CD4-positive, alpha-beta T cell treated with Interleukin-17A for 4 hours (primary cell): ENCODE measurements at regions not wholly inside any gene's neighbourhood (a gene's known extent, or its start where the extent isn't known, plus 50 kb on each side); places are given as distances from the start of the nearest gene placed in this dataset.
"Not testable (repeated sequence)": the region's sequence is repeated elsewhere in the genome, so short reads cannot be mapped to it uniquely, and the experiment has no call there.

ENCODE experiments used
- DNase-seq: peaks from one replicate; pipeline ENCODE4 v3.0.0-alpha.2; 2020; ENCODE audit warnings: mixed read lengths

DNA sequence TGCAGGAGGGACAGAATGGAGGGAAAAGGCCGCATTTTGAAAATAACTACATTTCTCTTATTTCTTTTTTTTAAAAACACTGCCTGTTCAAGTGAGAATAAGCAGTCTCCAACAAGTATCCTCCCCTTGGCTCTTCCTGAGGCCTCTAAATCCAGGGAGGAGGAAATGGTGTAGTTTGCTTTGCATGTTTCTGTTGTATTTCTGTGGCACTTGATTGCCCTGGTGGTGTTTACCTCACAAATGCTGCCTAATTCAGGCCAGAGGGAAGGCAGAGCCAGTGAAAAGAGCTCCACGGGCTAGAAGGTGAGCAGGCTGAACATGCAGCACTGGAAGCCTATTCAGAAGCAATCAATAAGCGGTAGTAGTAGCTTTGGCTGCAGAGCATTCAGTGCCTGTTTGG is 149.3 kb upstream of the ATP11B start:
- no peak for DNase-seq

DNA sequence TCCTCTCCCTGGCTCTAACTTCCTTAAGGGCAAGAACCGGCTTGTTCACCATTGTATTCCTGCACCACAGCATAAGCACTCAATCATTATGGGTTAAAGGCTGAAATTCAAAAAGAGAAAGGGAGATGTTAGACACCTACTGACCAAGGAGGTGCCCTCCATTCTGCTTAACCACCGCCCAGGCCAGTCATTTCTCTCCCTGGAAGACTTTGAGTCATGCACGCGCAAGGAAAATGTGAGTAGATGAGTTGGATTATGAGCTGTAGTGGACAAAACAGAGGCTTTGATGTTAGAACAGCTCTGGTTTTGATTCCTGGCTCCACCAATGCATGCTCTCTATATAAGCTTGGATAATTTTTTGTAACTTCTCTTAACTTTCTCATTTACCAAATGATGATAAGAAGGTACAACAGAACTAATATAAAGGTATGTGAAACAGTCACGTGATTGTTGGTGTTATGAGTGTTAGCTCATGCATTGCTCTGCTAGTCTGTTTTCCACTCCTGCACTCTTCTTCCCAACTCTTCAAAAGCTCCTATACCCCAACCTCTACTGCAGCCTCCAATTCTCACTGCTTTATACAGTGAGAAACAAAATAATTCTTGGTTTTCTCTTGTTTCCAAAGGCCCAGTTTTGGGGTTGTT is 148.4 kb upstream of the ATP11B start:
- DNase-seq = no peak

DNA sequence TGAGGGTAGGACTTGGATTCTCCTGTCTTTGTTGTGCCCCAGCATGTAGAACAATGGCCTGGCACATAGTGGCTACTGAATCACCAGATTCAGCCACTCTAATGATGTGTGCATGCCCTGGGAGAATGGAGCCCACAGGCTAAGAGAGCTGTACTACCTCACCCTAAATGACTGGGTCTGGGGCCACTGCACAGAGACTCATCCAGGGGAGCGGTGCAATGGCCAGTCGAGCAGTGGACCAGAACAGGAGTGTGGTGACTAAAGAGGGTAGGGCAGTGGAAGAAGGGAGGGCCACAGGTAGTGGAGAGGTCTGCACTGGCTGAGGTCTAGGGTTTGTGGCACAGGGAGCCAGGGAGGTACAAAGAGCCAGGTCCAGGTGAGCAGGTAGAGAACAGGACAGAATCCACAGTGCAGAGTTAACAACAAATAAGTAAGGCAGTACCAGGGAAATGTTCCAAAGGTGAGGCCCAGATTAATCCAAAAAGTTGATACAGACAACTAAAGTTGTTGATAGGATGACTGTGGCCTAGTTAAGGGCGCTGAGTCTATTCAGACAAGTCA is 142.7 kb upstream of the ATP11B start:
- no peak for DNase-seq

DNA sequence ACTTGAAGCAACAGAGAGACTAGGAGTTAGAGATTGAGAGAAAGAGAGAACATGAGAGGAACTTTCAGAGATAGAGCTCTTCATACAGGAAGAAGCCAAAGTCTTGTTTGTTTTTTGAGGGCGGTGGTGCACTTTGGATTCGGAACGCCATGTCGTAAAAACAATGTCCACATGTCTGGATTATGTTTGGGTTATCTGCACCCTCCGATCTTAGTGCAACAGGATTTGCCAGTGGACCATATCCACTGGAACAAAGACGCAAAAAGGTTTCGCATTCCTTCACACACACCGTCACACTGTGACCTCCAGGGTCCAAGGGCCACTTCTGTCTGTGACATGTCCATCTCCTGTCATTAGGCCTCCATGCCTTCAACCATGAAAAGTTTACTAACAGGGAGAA is 141.8 kb upstream of the ATP11B start:
- no peak for DNase-seq

DNA sequence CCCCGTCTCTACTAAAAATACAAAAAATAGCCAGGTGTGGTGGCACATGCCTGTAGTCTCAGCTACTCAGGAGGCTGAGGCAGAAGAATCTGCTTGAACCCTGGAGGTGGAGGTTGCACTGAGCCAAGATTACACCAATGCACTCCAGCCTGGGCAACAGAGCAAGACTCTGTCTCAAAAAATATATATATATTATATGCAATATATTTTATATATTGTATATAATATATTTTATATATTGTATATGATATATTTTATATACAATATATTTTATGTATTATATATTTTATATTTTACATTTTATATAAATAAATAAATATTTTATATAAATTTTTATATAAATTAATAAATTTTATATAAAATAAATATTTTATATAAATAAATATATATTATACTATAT is 140.2 kb upstream of the ATP11B start:
- DNase-seq = not testable (repeated sequence)

DNA sequence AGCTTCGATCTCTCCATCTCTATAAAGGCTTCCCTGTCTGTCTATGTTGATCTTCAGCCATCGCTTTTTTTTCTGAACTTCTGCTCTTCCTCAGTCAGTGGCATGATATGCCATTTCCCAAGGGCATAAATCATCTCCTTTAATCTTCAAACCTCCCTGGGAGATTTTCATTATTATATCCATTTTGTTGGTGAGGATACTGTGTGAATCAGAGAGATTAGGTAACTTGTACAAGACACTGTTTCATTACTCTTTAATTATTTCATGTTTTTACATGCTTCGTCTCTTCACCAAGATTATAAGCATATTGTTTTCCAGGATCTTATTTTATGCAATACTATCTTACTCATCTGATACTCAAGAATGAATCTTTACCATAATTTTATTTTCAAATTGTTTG is 124.8 kb upstream of the ATP11B start:
- DNase-seq = no peak

DNA sequence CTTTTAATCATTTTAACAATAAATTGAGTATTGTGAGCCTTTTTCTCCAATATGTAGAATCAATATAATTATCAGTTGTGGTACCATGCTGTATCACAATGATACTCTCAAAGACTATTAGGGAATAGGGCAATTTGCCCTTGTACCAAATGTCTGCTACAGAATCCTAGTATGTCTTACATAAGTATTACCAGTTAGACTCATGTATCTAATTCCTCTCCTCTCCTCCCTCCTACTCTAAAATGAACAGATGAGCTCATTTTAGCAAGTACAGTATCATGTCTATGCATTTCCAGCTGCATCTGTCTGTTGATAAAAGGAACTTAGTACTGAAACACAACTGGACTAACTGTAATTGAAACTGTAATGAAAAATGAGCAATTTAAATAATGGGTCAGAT is 124.3 kb upstream of the ATP11B start:
- DNase-seq = no peak

DNA sequence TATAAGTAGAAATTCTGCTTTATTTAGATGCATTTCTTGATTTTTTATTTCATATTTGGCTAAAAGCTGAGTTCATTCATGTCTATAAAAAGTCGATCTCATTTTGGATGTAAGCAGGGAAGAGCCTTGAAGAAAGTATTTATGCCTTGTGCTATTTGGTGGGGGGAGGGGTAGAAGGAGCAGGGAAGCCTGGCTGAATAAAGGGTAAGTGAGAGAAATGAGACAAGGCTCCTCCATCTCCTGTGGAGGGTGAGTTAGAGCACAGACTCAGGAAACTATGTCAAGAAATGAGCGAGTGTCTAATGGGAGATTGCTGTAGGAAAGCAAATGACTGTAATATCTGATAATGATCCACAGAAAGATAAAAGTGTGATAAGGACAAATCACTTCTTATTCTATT is 121.8 kb upstream of the ATP11B start:
- no peak for DNase-seq

DNA sequence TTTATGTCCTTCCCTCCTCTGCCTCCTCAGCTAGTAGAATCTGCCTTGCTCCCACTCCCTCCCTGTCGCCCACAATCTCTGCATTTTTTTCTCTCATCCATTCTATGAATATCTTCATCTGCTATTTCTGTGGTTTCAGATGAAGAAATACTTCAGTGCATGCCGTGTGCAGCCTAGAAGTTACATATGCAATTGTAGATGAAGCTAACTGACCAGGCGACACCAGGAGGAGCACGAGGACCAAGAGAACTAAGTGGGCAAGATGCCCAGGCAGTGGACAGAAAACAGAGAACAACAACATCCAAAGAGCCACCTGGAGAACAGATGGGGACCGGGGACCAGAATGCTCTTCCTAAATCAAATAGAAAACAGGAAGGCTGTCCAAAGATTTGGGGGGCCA is 121.4 kb upstream of the ATP11B start:
- DNase-seq = no peak

DNA sequence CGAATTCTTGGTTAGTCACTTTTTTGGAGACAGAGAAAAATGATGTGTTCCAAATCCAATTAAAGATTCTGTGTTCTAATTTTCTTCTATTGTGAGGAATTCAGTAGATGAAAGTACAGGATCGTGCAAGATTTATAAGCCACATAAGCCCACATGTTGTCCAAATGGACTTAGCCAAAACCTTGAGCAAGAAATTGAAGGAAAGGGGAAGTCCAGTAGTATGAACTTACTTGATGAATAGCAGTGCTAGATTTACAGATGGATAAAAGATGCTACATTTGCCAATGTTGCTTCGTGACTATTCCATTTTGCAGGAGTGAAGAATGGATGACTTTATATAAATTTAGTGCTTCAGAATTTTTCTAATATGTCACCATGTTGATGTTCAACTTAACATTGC is 120.0 kb upstream of the ATP11B start:
- DNase-seq = no peak

DNA sequence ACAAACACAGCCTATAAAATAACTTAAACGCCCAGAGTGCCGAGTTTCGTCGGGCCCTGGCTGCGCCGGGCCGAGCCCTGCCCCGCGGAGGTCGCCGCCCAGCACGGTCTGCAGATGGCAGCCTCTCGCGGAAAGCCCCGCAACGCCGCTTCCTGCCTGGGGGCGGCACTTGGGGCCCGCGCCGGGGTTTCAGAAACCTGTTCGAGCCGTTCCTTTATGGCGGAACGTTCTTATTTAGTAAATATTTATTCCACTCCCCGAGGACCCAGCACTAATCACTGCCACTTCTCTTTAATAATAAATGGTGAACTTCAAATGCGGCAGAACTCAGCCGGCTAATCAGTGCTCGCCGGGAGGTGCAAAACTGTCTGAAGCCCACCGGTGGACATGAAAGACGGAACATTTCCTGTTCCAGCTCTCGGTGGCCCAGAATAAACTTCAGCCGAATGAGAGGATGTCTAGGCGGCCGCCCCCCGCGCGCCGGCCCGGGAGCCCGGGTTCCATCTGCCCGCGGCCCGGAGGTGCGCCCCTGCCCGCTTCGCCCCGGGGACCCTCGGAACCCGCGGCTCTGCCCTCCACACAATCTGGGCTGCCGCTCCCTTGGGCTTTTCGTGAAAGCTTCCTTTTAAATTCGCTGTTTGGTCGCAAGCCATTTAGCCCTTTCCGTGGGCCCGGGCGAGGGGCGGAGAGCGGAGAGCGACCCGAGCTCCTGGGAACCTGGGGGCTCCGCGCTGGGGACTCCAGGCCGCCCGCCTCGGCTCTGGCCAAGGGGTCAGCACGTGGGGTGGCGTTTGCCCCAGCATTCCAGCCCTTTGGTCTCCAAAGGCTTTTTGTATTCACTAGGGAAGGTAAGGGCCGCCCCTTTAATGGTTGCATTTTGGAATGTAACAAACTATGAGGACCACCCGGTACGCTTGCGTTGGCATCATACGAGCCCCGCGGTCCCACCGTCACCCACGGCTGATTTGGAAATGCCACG is 110.8 kb upstream of the ATP11B start:
- DNase-seq = peak; percentile 59

DNA sequence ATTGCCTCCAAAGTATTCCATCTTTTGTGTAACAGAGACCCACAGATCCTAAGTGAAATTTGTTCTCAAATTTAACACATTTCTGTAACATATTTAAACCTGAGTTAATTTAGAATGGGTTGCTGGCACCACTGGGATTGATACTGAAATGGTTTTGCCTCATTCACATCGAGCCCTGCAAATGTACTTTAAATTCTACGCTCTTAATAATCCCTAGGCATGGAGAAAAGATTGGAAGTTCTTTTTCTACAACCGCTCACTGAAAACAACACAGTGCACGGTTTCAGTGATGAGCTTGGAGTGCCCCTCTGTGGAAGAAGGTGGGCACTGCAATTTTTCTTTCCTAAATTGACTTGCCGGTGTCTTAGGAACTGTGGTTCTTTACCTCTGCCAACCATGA is 109.9 kb upstream of the ATP11B start:
- peak; percentile 60 for DNase-seq

DNA sequence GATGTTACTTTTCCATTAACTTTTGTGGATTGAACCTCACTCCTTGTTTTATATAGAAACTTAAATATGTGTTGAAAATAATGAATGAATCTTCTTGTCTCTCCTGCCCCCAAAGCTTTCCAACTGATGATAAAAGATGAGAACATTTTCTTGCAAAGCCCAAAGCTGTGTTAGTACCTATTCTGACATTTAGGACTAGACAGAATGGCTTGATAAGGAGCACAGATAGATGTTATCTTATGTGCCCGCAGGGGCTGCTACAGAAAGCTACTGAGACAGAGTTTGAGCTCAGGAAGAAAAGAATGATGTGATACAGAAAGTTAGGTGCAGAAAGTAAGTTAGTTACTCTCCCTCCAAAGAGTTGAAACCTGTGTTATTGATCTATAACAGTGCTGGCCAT is 109.4 kb upstream of the ATP11B start:
- no peak for DNase-seq

DNA sequence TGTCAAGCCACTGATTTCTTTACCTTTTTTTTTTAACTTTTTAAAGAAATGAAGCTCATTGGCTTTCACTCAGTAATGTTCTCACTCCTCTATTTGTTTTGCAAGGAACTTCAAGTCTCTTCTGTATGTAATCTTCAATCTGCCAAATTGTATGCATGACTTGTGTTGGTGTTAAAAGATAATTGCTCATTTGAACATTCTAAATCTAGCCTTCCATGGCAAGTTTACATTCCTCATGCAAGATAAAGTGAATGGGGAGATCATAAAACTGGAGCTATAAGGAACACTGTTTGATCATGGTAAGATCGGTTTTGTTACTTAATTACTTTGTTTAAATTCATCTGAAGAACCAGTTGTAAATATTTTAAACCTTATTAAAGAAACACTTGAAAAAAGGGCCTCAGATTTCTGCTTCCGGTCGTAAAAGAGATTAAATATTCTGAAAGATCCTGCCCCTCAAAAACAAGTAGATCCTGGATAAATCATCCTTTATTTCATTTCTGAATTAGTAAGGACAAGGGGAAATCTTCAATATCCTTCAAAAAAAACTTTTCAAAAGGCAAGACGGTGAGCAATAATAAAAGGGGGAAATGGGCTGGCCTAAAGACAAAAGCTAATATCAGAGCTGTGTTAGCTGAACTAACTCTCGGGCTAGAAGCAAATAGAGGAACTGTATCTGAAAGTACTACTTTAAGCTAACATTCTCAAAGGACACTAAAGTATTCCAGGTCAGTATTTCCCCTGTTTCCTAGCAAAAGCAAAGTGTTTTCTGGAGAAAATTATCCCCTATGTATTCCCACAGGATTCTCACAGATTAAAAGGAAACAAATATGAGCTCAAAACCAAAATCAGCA is 107.0 kb upstream of the ATP11B start:
- no peak for DNase-seq

DNA sequence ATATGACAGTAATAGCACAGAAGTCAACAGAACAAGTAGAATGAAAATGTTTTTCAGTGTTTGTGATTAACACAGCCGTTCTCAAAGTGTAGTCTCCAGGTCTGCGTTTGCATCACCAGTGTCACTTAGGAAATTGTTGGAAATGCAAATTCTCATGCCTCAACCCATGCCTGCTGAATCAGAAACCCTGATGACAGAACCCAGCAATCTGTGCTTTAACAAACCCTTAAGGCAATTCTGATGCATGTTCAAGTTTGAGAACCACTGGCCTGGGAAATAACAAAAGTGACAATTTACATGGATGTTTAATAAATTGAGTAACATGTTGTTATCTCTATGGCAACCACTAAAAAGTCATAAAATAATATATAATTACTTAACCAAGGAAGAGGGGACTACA is 103.1 kb upstream of the ATP11B start:
- no peak for DNase-seq

DNA sequence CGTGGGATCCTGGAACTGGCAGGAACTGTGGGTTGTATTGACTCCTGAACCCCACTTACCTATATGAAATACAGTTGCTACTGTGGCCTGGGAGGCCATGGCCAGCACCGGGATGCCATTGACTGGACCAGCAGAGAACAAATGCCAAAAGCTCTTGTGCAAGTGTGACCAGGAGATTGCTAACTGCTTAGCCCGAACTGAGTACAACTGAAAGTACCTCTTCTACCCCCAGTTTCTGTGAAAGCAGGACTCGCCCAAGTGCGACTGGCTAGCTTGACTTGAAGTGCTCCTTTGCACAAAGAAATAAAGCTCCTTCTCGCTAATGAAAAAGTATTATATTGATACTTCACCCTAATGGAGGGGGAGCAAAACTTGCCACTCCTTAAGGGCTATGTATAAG is 101.3 kb upstream of the ATP11B start:
- DNase-seq = no peak

DNA sequence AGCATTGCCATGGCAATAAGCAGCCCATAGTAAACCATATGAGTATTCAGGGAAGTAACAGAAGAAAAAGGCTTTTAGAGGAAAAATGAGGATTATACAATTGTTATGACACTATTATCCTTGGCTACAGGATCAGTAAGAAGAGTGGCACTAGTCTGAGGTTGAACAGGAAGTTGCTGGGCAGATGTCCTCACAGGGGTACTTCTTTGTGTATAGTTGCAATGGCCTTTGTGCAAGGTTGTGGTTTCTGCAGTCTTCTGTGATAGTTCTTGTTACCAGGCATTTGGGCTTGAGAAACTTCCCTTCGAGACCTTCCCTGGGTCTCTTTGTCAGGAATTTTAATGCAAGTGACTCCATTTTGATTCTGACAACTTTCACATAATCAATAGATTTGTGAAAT is 100.6 kb upstream of the ATP11B start:
- DNase-seq = no peak

DNA sequence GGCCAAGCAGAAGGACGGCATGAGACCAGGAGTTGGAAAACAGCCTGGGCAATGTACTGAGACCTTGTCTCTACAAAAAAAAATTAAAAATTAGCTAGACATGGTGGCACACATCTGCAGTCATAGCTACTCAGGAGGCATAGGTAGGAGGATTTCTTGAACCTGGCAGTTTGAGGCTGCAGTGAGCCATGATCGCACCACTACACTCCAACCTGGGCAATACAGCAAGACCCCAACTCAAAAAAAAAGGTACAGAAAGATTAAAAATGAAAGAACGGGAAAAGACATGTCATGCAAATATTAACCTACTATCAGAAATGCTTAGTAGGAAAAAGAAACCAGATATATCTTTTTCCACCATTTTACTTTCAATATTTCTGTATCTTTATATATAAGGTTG is 99.6 kb upstream of the ATP11B start:
- DNase-seq = no peak

DNA sequence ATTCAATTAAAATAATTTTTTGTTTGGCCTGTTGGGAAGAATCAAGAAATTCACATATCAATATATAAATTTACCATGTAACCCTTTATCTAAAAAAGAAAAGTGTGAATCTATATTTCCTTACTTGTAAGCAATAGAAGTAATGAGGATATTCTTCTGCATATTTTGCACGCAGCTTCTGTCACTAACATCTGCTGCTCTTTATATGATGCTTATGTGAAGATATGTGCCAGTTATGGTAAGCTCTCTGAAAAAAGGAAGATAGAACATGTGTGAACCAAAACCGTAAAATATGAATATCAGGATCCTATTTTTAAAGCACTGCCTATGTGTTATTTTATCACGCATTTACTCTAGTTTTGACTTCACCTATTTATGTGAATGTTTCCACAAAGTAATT is 96.4 kb upstream of the ATP11B start:
- DNase-seq = no peak

DNA sequence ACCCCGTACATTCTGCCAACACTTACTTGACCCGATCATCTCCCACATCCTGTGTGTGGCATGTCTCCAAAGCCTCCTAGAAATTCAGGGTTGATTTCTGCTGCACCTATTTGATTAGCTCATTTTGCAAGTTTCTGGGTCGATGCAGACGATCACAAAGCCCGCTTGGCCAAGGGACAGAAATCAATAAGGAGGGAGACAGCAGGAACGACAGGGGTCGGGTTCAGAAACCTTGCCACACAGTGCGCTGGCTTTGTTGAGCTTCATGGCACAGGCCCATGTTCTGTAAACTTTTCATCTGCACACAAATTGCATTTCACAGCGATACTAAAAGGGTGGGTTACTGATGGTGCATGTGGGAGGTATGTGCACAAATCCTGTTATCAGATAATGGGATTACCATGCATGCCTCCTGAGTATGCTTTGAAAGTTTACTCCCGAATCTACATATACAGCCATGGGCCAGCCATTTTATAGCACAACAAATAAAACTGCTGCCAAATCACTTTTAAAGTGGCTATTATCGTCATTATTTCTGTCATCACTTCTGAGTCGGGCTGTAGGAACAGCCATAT is 95.9 kb upstream of the ATP11B start:
- no peak for DNase-seq

DNA sequence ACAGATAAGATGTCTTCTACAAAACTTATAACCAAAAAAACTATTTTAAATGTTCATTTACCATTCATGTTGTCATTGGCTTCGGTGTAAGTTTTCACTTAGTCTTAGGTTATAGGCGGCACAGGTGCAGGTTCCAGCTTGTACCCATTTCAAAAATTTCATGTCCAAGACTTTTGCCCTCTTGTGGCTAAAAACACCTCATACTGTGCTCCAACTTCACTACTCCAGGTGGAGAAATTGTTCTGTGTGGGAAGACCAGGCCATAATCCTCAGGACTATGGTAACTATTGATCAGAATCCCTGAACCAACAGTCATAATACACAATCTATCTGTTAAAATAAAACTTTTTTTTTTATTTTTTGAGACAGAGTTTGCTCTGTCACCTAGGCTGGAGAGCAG is 95.2 kb upstream of the ATP11B start:
- no peak for DNase-seq

DNA sequence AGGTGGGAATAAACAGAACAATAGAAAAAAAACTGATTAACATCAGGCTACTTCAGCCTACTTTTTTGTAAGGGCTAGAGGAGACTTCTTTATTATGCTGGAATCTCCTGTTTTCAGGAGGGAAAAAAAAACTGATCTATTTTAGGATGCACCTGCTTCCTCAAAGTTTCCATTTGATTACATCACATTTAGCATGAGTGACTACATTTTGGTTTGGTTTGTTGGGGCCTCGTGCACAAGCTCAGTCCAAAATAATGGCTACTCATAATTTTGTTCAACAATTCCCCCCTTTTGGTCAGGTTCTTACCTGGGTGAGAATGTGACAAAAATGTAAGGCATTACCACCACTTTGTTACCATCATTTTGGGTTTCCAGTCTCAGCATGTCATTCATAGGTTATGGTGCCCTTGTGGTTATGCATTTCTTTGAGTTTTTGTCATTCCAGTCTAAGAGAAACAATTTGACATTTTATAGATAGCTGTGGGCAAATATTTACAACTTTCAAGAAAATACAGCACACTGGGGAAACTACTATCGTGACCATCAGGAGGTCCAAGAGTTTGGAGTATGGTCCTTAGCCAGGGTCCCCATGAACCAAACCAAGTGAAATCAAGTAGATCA is 93.6 kb upstream of the ATP11B start:
- DNase-seq = no peak
